Spinal cord (tissue), 9 donors: ENCODE measurements at regions not wholly inside any gene's neighbourhood (a gene's known extent, or its start where the extent isn't known, plus 50 kb on each side); places are given as distances from the start of the nearest gene placed in this dataset.
"Not testable (repeated sequence)": the region's sequence is repeated elsewhere in the genome, so short reads cannot be mapped to it uniquely, and the experiment has no call there.

Source experiments
- DNase-seq, 6 donors: peaks; one replicate each; pipeline versions ENCODE4 v3.0.0 to v3.0.0-alpha.2; 2013 to 2015; ENCODE audit warnings: low spot score in 6 of 6, low read depth in 4 of 6
- H3K27ac ChIP-seq: one replicate; pipeline ENCODE4 v1.5.1; 2013; ENCODE audit warnings: low read depth, low read length, control low read depth
- H3K27me3 ChIP-seq: one replicate; pipeline ENCODE4 v1.6.1; 2013; ENCODE audit warnings: low read length; ENCODE audit not compliant: control insufficient read depth, insufficient read depth
- H3K36me3 ChIP-seq: one replicate; pipeline ENCODE4 v1.6.1; 2013; ENCODE audit warnings: low read length; ENCODE audit not compliant: control insufficient read depth, insufficient read depth
- H3K4me1 ChIP-seq: one replicate; pipeline ENCODE4 v1.6.1; 2013; ENCODE audit warnings: low read length; ENCODE audit not compliant: control insufficient read depth, insufficient read depth
- H3K4me3 ChIP-seq: one replicate; pipeline ENCODE4 v1.5.1; 2013; ENCODE audit warnings: low read depth, low read length, control low read depth
- H3K9me3 ChIP-seq: one replicate; pipeline ENCODE4 v1.6.1; 2013; ENCODE audit warnings: low read length; ENCODE audit not compliant: control insufficient read depth, insufficient read depth
- WGBS: methylation state at CpG from one replicate; pipeline ENCODE4 v1.1.5; 2013; ENCODE audit warnings: missing lambda C conversion rate; ENCODE audit not compliant: insufficient coverage; 5-methylcytosine and 5-hydroxymethylcytosine counted together
- donor health status: healthy.

DNA sequence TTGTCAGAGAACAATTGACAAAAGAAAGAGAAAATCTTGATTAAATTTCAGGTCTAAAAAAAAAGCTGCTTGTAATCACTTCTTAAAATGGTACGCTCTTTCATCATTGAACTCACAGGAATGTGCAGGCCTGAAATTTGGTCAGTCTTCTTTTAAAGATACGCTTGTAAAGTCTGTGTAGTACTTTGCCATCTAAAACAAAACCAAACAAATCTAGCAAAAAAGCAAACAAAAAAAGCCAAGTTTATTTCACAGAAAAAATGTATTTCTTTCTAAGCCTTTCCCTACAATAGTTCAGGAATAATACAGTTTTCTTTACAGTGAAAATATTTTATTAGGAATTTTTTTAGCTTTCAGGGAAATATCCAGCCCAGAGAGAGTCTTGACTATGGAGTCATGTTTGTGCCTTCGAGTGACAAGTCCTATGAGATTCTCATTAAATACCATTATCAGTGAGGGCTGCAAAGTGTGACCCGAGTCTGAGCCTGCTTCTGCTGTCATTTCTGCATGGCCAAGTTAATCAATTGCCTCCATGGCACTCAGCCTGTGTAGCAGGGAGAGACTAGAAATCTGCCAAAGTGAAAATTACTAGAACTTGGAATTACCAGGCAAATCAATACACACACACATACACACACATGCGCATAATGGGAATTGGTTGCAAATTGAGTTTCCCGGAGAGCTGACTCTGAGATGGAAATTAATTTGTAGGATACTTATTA is 172.6 kb downstream of the OTUD1 start:
- Histone ChIP-seq H3K4me1 (no peaks in the 10 kb centered on the region), H3K9me3 (no peaks in the 10 kb centered on the region), H3K27me3 (no peaks in the 10 kb centered on the region), H3K27ac (no peak overlapping the region), H3K4me3 (no peak overlapping the region), H3K36me3 (no peaks in the 10 kb centered on the region)
- no peak for DNase-seq
- 100% methylated on average over 1 of the region's 6 CpGs for whole genome bisulfite sequencing

- Histone ChIP-seq H3K27ac (no peak overlapping the region), H3K36me3 (no peaks in the 10 kb centered on the region), H3K4me1 (no peaks in the 10 kb centered on the region), H3K9me3 (no peaks in the 10 kb centered on the region), H3K4me3 (no peak overlapping the region), H3K27me3 (no peaks in the 10 kb centered on the region)
- DNase-seq = no peak
- WGBS = 100% methylated on average over 1 of the region's 2 CpGs
Observed at GRCh38 chr10:23613900-23614299, 175.0 kb downstream of the OTUD1 start.

DNA sequence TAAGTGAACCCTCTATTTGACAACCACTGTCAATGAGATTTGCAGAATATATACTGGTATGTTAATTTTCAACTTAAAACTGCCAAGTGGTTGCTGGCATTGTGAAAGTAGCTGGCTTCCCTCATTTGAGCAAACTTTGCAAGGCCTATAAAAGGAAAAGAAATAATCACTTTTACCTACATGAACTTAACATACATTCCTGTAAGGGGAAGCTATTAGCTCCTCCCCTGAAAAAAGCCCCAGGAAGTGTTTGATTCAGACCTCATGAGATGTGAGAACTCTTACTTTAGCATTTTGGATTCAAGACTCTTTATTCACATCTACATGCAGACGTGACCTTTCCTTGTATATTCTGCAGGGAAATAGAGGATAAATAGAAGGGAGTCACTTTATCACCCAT is 175.6 kb downstream of the OTUD1 start:
- Histone ChIP-seq H3K4me3 (no peak overlapping the region), H3K27ac (no peak overlapping the region), H3K4me1 (no peaks in the 10 kb centered on the region), H3K27me3 (no peaks in the 10 kb centered on the region), H3K9me3 (no peaks in the 10 kb centered on the region), H3K36me3 (no peaks in the 10 kb centered on the region)
- no peak for DNase-seq
- WGBS = no CpG with 5 or more reads among the region's 1 CpG

GRCh38 chr10:23630376-23630775 is 191.5 kb downstream of the OTUD1 start:
- Histone ChIP-seq H3K36me3 (no peaks in the 10 kb centered on the region), H3K4me3 (no peak overlapping the region), H3K27me3 (no peaks in the 10 kb centered on the region), H3K4me1 (no peaks in the 10 kb centered on the region), H3K27ac (no peak overlapping the region), H3K9me3 (no peaks in the 10 kb centered on the region)
- peak in 5 of 6 donors; percentile 4 to 81 (median 29) for DNase-seq

GRCh38 chr10:23630885-23631284 is 192.0 kb downstream of the OTUD1 start:
- H3K9me3 ChIP-seq = no peaks in the 10 kb centered on the region
- H3K36me3 ChIP-seq = no peaks in the 10 kb centered on the region
- no peaks in the 10 kb centered on the region for H3K4me1 ChIP-seq
- H3K27me3 ChIP-seq = no peaks in the 10 kb centered on the region
- no peak overlapping the region for H3K4me3 ChIP-seq
- WGBS = 21% methylated on average over 2 of the region's 3 CpGs
- no peak overlapping the region for H3K27ac ChIP-seq
- no peak for DNase-seq

- H3K9me3 ChIP-seq = no peaks in the 10 kb centered on the region
- no peak for DNase-seq
- WGBS = 82% methylated on average over 2 of the region's 4 CpGs
- no peaks in the 10 kb centered on the region for H3K4me1 ChIP-seq
- H3K36me3 ChIP-seq = no peaks in the 10 kb centered on the region
- H3K4me3 ChIP-seq = no peak overlapping the region
- no peak overlapping the region for H3K27ac ChIP-seq
- H3K27me3 ChIP-seq = no peaks in the 10 kb centered on the region
Observed at GRCh38 chr10:23643111-23643780, 204.4 kb downstream of the OTUD1 start.

GRCh38 chr10:23648618-23649017 is 209.7 kb downstream of the OTUD1 start:
- H3K9me3 ChIP-seq = no peaks in the 10 kb centered on the region
- no peak overlapping the region for H3K4me3 ChIP-seq
- no peak for DNase-seq
- WGBS = no CpG with 5 or more reads among the region's 2 CpGs
- H3K27me3 ChIP-seq = no peaks in the 10 kb centered on the region
- no peak overlapping the region for H3K27ac ChIP-seq
- no peaks in the 10 kb centered on the region for H3K4me1 ChIP-seq
- no peaks in the 10 kb centered on the region for H3K36me3 ChIP-seq

DNA sequence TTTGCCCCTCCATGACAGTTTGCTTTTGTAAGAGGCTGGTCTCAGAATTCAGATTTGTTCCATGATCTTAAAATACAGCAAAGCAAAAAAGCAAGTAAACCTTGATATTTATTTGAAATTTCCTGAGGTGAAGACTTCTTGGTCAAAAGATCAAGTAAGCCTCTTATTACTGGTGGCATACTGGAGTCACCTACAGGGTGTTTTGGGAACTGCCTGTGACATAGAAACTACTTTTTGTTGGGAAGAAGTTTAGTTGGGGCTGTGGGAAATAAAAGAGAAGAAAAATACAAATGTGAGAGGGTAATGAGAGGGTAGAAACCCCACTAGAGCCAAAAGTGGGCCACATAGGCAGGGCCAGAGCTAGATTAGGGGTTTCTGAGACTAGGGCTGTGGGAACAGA is 217.9 kb downstream of the OTUD1 start:
- no peak overlapping the region for H3K27ac ChIP-seq
- H3K27me3 ChIP-seq = no peaks in the 10 kb centered on the region
- H3K4me1 ChIP-seq = no peaks in the 10 kb centered on the region
- DNase-seq = no peak
- H3K4me3 ChIP-seq = no peak overlapping the region
- H3K9me3 ChIP-seq = no peaks in the 10 kb centered on the region
- no peaks in the 10 kb centered on the region for H3K36me3 ChIP-seq

GRCh38 chr10:23657677-23658076 is 218.8 kb downstream of the OTUD1 start:
- Histone ChIP-seq H3K27ac (no peak overlapping the region), H3K4me1 (no peaks in the 10 kb centered on the region), H3K36me3 (no peaks in the 10 kb centered on the region), H3K4me3 (no peak overlapping the region), H3K9me3 (no peaks in the 10 kb centered on the region), H3K27me3 (no peaks in the 10 kb centered on the region)
- no peak for DNase-seq

DNA sequence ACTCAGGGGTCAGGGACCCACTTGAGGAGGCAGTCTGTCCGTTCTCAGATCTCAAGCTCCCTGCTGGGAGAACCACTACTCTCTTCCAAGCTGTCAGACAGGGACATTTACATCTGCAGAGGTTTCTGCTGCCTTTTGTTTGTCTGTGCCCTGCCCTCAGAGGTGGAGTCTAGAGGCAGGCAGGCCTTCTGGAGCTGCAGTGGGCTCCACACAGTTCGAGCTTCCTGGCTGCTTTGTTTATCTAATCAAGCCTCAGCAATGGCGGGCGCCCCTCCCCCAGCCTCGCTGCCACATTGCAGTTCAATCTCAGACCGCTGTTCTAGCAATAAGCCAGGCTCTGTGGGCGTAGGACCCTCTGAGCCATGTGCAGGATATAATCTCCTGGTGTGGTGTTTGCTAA is 233.0 kb downstream of the OTUD1 start:
- not testable (repeated sequence) for H3K27me3 ChIP-seq, H3K27ac ChIP-seq, H3K9me3 ChIP-seq, H3K36me3 ChIP-seq, H3K4me1 ChIP-seq, H3K4me3 ChIP-seq, DNase-seq
- WGBS = 60% methylated on average over 4 of the region's 7 CpGs
